ENCODE measurements at regions not wholly inside any gene's neighbourhood (a gene's known extent, or its start where the extent isn't known, plus 50 kb on each side); places are given as distances from the start of the nearest gene placed in this dataset.

- Histone ChIP-seq H3K36me3 (ENCODE audit: insufficient read depth) (no peaks in the 10 kb centered on the region), H3K4me2 (no peak overlapping the region), H3K27me3 (ENCODE audit: insufficient read depth) (no peaks in the 10 kb centered on the region), H3F3A (replicated peaks; ENCODE audit: low read depth) (no peaks in the 10 kb centered on the region), H4K20me1 (replicated peaks; ENCODE audit: insufficient read depth) (no peaks in the 10 kb centered on the region), H3K9me2 (ENCODE audit: insufficient read depth) (0 out of 2 replicates have a peak, but pooled peaks cover under 1% of the 10 kb centered on the region), H3K27ac (ENCODE audit: low read depth) (no peak overlapping the region), H2AFZ (no peak overlapping the region), H3K4me1 (ENCODE audit: insufficient read depth) (peaks cover 2% of the 10 kb centered on the region; the same call in 1 of the 2 replicates), H3K4me3 (no peak overlapping the region), H3K79me2 (replicated peaks; ENCODE audit: insufficient read depth) (no peaks in the 10 kb centered on the region)
- Mint-ChIP-seq H3K36me3 (ENCODE audit: low read depth) (no peaks in the 10 kb centered on the region), H3K4me1 (no peaks in the 10 kb centered on the region), H3K27ac (no peak overlapping the region), H3K4me3 (no peak overlapping the region), H3K9me3 (no peaks in the 10 kb centered on the region), H3K27me3 (ENCODE audit: insufficient read depth, low read depth, poor library complexity) (no peaks in the 10 kb centered on the region)
- no peak for TF ChIP-seq NANOG (IDR thresholded peaks at IDR 0.05; ENCODE audit: borderline replicate concordance)
- TF ChIP-seq EZH2phosphoT487 (IDR thresholded peaks at IDR 0.05; ENCODE audit: unreplicated experiment) = no peak
- TF ChIP-seq ZNF114 (CRISPR knock-in tag; IDR thresholded peaks at IDR 0.05) = no peak
- TF ChIP-seq JUNB (IDR thresholded peaks at IDR 0.05; ENCODE audit: unreplicated experiment) = no peak
- TF ChIP-seq, protein P1, sequence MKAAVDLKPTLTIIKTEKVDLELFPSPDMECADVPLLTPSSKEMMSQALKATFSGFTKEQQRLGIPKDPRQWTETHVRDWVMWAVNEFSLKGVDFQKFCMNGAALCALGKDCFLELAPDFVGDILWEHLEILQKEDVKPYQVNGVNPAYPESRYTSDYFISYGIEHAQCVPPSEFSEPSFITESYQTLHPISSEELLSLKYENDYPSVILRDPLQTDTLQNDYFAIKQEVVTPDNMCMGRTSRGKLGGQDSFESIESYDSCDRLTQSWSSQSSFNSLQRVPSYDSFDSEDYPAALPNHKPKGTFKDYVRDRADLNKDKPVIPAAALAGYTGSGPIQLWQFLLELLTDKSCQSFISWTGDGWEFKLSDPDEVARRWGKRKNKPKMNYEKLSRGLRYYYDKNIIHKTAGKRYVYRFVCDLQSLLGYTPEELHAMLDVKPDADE (IDR thresholded peaks at IDR 0.05) = no peak
- no peak for TF ChIP-seq STAT1 (IDR thresholded peaks at IDR 0.05; ENCODE audit: unreplicated experiment)
- no peak for TF ChIP-seq CTCF (conservative IDR thresholded peaks at IDR 0.05; ENCODE audit: low read depth in 2 of 2)
- TF ChIP-seq POLR2AphosphoS5 (IDR thresholded peaks at IDR 0.05; ENCODE audit: low read depth) = no peak
- no peak for TF ChIP-seq CREB1 (CRISPR knock-in tag; IDR thresholded peaks at IDR 0.05; ENCODE audit: low read depth)
- TF ChIP-seq, protein P2, sequence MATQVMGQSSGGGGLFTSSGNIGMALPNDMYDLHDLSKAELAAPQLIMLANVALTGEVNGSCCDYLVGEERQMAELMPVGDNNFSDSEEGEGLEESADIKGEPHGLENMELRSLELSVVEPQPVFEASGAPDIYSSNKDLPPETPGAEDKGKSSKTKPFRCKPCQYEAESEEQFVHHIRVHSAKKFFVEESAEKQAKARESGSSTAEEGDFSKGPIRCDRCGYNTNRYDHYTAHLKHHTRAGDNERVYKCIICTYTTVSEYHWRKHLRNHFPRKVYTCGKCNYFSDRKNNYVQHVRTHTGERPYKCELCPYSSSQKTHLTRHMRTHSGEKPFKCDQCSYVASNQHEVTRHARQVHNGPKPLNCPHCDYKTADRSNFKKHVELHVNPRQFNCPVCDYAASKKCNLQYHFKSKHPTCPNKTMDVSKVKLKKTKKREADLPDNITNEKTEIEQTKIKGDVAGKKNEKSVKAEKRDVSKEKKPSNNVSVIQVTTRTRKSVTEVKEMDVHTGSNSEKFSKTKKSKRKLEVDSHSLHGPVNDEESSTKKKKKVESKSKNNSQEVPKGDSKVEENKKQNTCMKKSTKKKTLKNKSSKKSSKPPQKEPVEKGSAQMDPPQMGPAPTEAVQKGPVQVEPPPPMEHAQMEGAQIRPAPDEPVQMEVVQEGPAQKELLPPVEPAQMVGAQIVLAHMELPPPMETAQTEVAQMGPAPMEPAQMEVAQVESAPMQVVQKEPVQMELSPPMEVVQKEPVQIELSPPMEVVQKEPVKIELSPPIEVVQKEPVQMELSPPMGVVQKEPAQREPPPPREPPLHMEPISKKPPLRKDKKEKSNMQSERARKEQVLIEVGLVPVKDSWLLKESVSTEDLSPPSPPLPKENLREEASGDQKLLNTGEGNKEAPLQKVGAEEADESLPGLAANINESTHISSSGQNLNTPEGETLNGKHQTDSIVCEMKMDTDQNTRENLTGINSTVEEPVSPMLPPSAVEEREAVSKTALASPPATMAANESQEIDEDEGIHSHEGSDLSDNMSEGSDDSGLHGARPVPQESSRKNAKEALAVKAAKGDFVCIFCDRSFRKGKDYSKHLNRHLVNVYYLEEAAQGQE (IDR thresholded peaks at IDR 0.05; ENCODE audit: unreplicated experiment) = no peak
- TF ChIP-seq, protein P3, sequence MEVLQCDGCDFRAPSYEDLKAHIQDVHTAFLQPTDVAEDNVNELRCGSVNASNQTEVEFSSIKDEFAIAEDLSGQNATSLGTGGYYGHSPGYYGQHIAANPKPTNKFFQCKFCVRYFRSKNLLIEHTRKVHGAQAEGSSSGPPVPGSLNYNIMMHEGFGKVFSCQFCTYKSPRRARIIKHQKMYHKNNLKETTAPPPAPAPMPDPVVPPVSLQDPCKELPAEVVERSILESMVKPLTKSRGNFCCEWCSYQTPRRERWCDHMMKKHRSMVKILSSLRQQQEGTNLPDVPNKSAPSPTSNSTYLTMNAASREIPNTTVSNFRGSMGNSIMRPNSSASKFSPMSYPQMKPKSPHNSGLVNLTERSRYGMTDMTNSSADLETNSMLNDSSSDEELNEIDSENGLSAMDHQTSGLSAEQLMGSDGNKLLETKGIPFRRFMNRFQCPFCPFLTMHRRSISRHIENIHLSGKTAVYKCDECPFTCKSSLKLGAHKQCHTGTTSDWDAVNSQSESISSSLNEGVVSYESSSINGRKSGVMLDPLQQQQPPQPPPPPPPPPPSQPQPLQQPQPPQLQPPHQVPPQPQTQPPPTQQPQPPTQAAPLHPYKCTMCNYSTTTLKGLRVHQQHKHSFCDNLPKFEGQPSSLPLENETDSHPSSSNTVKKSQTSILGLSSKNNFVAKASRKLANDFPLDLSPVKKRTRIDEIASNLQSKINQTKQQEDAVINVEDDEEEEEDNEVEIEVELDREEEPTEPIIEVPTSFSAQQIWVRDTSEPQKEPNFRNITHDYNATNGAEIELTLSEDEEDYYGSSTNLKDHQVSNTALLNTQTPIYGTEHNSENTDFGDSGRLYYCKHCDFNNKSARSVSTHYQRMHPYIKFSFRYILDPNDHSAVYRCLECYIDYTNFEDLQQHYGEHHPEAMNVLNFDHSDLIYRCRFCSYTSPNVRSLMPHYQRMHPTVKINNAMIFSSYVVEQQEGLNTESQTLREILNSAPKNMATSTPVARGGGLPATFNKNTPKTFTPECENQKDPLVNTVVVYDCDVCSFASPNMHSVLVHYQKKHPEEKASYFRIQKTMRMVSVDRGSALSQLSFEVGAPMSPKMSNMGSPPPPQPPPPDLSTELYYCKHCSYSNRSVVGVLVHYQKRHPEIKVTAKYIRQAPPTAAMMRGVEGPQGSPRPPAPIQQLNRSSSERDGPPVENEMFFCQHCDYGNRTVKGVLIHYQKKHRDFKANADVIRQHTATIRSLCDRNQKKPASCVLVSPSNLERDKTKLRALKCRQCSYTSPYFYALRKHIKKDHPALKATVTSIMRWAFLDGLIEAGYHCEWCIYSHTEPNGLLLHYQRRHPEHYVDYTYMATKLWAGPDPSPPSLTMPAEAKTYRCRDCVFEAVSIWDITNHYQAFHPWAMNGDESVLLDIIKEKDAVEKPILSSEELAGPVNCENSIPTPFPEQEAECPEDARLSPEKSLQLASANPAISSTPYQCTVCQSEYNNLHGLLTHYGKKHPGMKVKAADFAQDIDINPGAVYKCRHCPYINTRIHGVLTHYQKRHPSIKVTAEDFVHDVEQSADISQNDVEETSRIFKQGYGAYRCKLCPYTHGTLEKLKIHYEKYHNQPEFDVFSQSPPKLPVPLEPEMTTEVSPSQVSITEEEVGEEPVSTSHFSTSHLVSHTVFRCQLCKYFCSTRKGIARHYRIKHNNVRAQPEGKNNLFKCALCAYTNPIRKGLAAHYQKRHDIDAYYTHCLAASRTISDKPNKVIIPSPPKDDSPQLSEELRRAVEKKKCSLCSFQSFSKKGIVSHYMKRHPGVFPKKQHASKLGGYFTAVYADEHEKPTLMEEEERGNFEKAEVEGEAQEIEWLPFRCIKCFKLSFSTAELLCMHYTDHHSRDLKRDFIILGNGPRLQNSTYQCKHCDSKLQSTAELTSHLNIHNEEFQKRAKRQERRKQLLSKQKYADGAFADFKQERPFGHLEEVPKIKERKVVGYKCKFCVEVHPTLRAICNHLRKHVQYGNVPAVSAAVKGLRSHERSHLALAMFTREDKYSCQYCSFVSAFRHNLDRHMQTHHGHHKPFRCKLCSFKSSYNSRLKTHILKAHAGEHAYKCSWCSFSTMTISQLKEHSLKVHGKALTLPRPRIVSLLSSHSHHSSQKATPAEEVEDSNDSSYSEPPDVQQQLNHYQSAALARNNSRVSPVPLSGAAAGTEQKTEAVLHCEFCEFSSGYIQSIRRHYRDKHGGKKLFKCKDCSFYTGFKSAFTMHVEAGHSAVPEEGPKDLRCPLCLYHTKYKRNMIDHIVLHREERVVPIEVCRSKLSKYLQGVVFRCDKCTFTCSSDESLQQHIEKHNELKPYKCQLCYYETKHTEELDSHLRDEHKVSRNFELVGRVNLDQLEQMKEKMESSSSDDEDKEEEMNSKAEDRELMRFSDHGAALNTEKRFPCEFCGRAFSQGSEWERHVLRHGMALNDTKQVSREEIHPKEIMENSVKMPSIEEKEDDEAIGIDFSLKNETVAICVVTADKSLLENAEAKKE (CRISPR knock-in tag; IDR thresholded peaks at IDR 0.05) = no peak
- TF ChIP-seq EZH2 (IDR thresholded peaks at IDR 0.05; ENCODE audit: low read depth, unreplicated experiment) = no peak
- no peak for TF ChIP-seq ZNF331 (CRISPR knock-in tag; IDR thresholded peaks at IDR 0.05; ENCODE audit: low read depth)
- ATAC-seq (no peak), DNase-seq (ENCODE audit: low spot score) (no peak)
Observed at GRCh38 chr11:96540875-96541274, 151.1 kb downstream of the JRKL start.

Measured in GM23338 (cell line).